MM.1S (cell line): ENCODE measurements at regions not wholly inside any gene's neighbourhood (a gene's known extent, or its start where the extent isn't known, plus 50 kb on each side); places are given as distances from the start of the nearest gene placed in this dataset.

ENCODE experiments used
- CTCF ChIP-seq: fragments of 300-600 bp; sonication (generic); IDR thresholded peaks from 2 replicates; pipeline ENCODE4 v1.5.1; 2016; ENCODE audit warnings: antibody characterized with exemption, low read length, mixed read lengths
- EZH2 ChIP-seq: fragments of 300-600 bp; sonication (generic); optimal IDR thresholded peaks from 2 replicates; pipeline ENCODE3; 2017; ENCODE audit warnings: low read depth, mild to moderate bottlenecking, antibody characterized with exemption, low read length, mixed read lengths

GRCh38 chr12:38056701-38057689 lies 259.6 kb upstream of the ALG10B start:
- no peak for TF ChIP-seq CTCF
- TF ChIP-seq EZH2 = no peak
